Astrocyte of the cerebellum (primary cell): ENCODE measurements at regions not wholly inside any gene's neighbourhood (a gene's known extent, or its start where the extent isn't known, plus 50 kb on each side); places are given as distances from the start of the nearest gene placed in this dataset.

Source experiments
- DNase-seq: peaks from one replicate; pipeline ENCODE4 v3.0.0-alpha.2; 2011; ENCODE audit warnings: low read depth
- H3K4me3 ChIP-seq: 2 replicates; pipeline ENCODE4 v1.5.1; 2011; ENCODE audit warnings: mild to moderate bottlenecking, low read depth, low read length, moderate library complexity
- in situ Hi-C: cut with HindIII; loops from 2 replicates; pipeline ENCODE4 v1.10.0; 2017; ENCODE audit warnings: low sequenced_read_pairs
- TF ChIP-seq, protein P1 (sequence below): IDR thresholded peaks from 2 replicates; pipeline ENCODE4 v1.5.1; 2012; ENCODE audit warnings: low read length, low read depth, moderate library complexity, mild to moderate bottlenecking; ENCODE audit errors: missing control alignments

GRCh38 chr6:164018133-164018532, 603.6 kb downstream of the QKI start:
- no peak overlapping the region for H3K4me3 ChIP-seq
- TF ChIP-seq, protein P1, sequence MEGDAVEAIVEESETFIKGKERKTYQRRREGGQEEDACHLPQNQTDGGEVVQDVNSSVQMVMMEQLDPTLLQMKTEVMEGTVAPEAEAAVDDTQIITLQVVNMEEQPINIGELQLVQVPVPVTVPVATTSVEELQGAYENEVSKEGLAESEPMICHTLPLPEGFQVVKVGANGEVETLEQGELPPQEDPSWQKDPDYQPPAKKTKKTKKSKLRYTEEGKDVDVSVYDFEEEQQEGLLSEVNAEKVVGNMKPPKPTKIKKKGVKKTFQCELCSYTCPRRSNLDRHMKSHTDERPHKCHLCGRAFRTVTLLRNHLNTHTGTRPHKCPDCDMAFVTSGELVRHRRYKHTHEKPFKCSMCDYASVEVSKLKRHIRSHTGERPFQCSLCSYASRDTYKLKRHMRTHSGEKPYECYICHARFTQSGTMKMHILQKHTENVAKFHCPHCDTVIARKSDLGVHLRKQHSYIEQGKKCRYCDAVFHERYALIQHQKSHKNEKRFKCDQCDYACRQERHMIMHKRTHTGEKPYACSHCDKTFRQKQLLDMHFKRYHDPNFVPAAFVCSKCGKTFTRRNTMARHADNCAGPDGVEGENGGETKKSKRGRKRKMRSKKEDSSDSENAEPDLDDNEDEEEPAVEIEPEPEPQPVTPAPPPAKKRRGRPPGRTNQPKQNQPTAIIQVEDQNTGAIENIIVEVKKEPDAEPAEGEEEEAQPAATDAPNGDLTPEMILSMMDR: no peak
- in situ Hi-C loops: no loop called here
- DNase-seq: no peak

DNA sequence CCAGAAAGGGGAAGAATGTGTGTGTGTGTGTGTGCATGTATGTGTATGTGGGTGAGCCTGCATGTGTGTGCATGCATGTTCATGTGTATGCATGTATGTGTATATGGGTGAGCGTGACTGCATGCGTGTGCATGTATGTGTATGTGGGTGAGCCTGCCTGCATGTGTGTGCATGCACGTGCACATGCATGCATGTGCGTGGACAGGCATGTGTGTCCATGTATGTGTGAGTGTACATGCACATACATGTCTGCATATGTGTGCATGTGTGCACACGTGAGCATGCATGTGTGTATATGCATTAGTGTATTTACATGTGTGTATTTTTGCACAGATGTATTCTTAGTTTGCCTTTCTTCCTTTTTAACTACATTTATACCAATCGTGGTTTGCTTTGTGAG, 601.5 kb downstream of the QKI start:
- DNase-seq: no peak
- no peak overlapping the region for H3K4me3 ChIP-seq
- in situ Hi-C loops: no loop called here
- TF ChIP-seq, protein P1: no peak

DNA sequence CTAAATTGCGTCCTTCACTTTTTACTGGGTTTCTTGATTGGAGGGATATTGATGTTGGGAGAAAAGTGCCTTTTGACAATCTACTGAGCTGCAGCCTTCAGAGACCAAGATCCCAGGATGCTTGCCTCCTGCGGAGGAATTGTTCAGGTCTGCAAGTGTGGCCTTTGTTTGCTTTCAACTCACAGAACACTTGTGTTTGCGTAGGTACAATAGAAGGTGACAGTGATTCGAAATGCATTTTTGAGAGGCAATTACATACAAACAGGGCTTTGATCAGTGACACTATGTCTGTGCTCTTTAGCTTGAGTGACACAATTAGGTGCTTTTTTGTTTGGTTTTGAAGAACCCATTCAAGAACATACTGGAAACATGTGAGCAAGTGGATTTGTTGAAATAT, 600.6 kb downstream of the QKI start:
- TF ChIP-seq, protein P1: no peak
- H3K4me3 ChIP-seq: no peak overlapping the region
- in situ Hi-C loops: no loop called here
- DNase-seq: no peak

- DNase-seq: peak; percentile 27
- in situ Hi-C loops: no loop called here
- TF ChIP-seq, protein P1: no peak
Measured at GRCh38 chr6:164014346-164015087, 600.0 kb downstream of the QKI start.

GRCh38 chr6:164013480-164014208, 599.1 kb downstream of the QKI start:
- in situ Hi-C loops: no loop called here
- no peak for DNase-seq
- TF ChIP-seq, protein P1: no peak
- no peak overlapping the region for H3K4me3 ChIP-seq

More at GRCh38 chr6:164014346-164015087, 600.0 kb downstream of the QKI start:
- H3K4me3 ChIP-seq: no peak overlapping the region

DNA sequence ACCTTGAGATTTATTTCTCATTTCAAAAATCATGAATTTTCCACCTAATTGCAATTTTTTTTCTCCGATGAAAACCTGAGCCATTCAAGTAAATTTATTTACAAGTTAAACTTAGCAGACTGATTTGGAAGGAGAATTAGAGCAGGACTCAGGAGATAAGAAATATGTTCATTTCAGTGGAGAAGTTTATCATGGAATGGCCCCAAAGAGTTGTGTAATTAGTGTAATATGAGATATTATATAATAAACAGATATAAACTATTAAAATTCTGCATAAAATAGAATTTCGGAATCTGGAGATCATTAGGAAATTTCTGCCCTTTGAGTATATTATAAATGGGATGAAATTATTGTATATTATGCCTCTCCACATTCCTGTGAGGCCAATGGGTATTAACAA, 596.8 kb downstream of the QKI start:
- in situ Hi-C loops: no loop called here
- no peak for DNase-seq
- no peak overlapping the region for H3K4me3 ChIP-seq
- TF ChIP-seq, protein P1: no peak
